Cardiac muscle cell (in vitro differentiated cells and primary cell): ENCODE measurements at regions not wholly inside any gene's neighbourhood (a gene's known extent, or its start where the extent isn't known, plus 50 kb on each side); places are given as distances from the start of the nearest gene placed in this dataset.

Experiments used
- DNase-seq, 2 donors: peaks; one replicate each; pipeline versions ENCODE4 v3.0.0 to v3.0.0-alpha.2; 2010 to 2017; ENCODE audit warnings: low read depth in 1 of 2, low spot score in 1 of 2
- H3K27ac ChIP-seq: fragments of 200-600 bp; sonication (generic); 2 replicates; pipeline ENCODE4 v1.5.1; 2016
- H3K27me3 ChIP-seq: fragments of 200-600 bp; sonication (generic); 2 replicates; pipeline ENCODE4 v1.6.0; 2016; ENCODE audit warnings: control low read depth
- H3K36me3 ChIP-seq: fragments of 200-600 bp; sonication (generic); 2 replicates; pipeline ENCODE4 v1.5.1; 2016; ENCODE audit warnings: control low read depth
- H3K4me1 ChIP-seq: fragments of 200-600 bp; sonication (generic); 2 replicates; pipeline ENCODE4 v1.8.1; 2017; ENCODE audit warnings: low read depth, mild to moderate bottlenecking, mixed run types
- H3K4me3 ChIP-seq: fragments of 200-600 bp; sonication (generic); 2 replicates; pipeline ENCODE4 v1.5.1; 2016; ENCODE audit warnings: mild to moderate bottlenecking
- H3K9me3 ChIP-seq: fragments of 200-600 bp; sonication (generic); 2 replicates; pipeline ENCODE4 v1.5.1; 2017; ENCODE audit warnings: low read depth, mild to moderate bottlenecking, control low read depth
- CTCF ChIP-seq: IDR thresholded peaks from 2 replicates; pipeline ENCODE4 v1.5.1; 2012; ENCODE audit warnings: low read depth, mild to moderate bottlenecking, low read length

GRCh38 chr1:193306430-193306829 lies 120.0 kb upstream of the B3GALT2 start:
- no peak overlapping the region for H3K4me3 ChIP-seq
- H3K36me3 ChIP-seq: no peaks in the 10 kb centered on the region
- TF ChIP-seq CTCF: no peak
- H3K27ac ChIP-seq: no peak overlapping the region
- no peaks in the 10 kb centered on the region for H3K9me3 ChIP-seq
- no peak for DNase-seq
- peaks cover 7% of the 10 kb centered on the region for H3K4me1 ChIP-seq
- H3K27me3 ChIP-seq: no peaks in the 10 kb centered on the region
